HG03342 (cell line): ENCODE measurements at regions not wholly inside any gene's neighbourhood (a gene's known extent, or its start where the extent isn't known, plus 50 kb on each side); places are given as distances from the start of the nearest gene placed in this dataset.

ENCODE experiments used
- ATAC-seq: cut with Tn5 transposase; IDR thresholded peaks from one replicate; pipeline ENCODE4 v1.9.1; 2021; ENCODE audit warnings: mild to moderate bottlenecking, moderate library complexity; ENCODE audit not compliant: unreplicated experiment

GRCh38 chr12:30044206-30044605, 260.5 kb upstream of the TMTC1 start:
- ATAC-seq, result no peak

DNA sequence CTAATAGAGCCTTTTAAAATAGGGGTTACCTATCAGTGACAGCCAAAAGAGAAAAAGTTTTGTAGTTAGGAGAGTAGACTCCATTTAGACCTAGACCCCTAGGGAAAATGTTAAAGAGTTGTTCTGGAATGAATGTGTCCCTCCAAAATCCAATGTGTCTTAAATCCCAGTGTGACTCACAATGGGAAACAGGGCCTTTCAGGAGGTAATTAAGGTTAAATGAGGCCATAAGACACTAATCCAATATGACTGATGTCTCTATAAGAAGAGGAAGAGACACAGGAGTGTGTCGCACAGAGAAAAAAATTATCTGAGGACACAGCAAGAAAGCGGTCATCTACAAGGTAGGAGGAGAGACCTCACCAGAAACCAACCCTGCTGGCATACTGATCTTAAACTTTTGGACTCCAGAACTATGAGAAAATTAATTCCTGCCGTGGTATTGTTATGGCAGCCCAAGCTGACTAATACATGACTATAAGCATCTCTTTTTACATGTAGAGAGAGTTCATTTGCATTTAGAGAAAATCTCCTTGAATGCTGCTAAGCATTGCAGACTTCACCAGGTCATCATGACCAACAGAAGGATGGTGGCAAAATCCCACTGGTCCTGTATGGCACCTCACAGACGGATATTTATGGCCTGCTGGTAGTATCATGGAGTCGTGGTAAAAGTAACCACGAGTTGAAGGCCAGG, 259.6 kb upstream of the TMTC1 start:
- ATAC-seq, result no peak

DNA sequence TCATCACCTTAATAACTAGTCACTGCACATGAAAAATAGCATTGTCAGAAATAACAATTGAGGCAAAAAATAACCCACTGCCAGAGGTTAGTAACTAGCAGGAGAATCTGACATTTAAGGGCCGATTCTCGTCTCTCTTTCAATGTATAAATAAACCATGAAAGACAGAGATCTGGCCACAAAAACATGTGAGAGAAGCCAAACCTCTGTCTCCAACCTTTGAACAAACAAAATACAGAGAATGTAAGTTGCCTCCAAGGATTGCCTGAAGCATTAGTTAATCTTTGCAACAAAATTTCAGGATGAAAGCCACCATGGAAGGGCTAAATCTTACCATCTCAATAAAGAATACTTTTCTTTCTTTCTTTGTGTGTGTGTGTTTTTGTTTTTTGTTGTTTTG, 257.4 kb upstream of the TMTC1 start:
- no peak for ATAC-seq

GRCh38 chr12:30030693-30031374, 247.1 kb upstream of the TMTC1 start:
- ATAC-seq, result no peak

DNA sequence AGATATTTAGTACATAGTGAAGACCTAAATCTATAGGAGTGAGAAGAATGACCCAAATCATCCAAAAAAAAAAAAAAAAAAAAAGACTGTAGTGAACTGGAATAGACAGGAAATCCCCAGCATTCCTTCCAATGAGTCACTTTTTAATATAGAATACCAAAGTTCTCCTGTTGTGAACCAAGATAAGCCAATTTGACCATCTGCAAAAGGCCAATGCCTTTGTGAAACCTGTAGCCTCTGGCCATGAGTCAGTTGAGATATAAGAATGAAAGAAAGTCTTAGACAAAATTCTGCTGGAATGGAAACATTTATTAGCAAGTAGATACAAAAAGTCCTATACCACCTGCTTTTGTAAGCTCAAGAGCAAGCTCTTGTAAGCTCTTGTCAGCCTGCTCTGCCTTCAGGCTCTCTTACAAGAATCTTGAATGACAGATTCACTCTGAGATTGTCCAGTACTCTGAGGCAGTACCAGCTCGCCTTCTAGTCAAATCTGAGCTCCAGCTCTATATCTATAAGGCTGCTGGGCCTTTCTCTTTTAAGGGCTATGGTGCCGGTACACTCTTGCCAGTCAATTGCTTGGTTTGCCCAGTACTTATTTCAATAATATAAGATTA, 243.0 kb upstream of the TMTC1 start:
- no peak for ATAC-seq

- no peak for ATAC-seq
Measured at GRCh38 chr12:30025317-30025716, 241.6 kb upstream of the TMTC1 start.

GRCh38 chr12:30023186-30023585, 239.4 kb upstream of the TMTC1 start:
- no peak for ATAC-seq

GRCh38 chr12:30021051-30021833, 237.5 kb upstream of the TMTC1 start:
- ATAC-seq, result no peak

DNA sequence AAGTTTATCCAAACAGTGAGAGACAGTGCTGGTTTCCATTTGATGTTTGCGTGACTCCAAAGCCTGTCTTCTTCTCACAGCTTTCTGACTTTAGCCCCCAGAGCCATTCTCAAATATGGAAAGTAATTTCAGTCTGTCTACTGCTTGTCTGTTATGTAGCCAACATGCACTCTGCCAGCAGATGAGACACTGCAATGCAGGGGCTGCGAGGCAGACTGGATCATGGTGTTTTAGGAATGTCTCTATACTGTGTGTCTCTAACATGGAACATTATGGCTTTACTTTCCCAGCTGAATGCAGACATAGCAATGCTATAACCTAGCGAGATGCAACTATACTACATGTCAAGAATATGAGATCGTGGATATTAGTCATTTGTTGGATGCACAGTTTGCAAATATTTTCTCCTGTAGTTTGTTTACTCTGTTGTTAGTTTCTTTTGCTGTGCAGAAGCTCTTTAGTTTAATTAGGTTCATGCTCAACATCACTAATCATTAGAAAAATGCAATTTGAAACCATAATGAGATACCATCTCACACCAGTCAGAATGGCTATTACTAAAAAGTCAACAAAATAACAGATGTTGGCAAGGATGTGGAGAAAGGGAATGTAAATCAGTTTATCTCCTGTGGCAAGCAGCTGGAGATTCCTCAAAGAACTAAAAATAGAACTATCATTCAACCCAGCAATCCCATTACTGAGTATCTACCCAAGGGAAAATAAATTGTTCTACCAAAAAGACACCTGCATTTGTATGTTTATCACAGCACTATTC, 235.8 kb upstream of the TMTC1 start:
- no peak for ATAC-seq

DNA sequence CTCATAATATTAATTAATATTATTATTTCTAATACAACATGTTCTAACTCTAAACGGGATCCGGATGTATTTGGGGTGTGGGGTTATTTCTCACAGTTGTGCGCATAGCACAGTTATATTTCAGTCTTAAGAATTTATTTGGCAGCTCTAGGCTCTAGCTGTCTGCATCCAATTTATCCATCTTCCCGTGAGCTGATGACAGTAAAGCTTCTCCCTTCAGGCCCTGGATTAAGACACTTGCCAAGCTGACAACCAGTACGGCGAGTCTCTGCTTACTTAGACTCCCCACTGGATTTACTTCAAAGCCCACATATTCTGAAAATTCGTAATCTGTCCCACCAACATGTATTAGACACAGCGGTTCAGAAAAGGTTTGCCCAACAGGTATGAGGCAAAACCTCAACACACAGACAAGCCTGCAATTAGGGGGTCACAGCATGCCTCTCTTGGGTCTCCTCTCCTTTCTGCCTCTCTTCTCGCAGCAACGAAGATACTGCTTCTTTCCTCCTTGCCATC, 232.9 kb upstream of the TMTC1 start:
- ATAC-seq, result no peak

GRCh38 chr12:30015631-30016337, 232.0 kb upstream of the TMTC1 start:
- no peak for ATAC-seq

DNA sequence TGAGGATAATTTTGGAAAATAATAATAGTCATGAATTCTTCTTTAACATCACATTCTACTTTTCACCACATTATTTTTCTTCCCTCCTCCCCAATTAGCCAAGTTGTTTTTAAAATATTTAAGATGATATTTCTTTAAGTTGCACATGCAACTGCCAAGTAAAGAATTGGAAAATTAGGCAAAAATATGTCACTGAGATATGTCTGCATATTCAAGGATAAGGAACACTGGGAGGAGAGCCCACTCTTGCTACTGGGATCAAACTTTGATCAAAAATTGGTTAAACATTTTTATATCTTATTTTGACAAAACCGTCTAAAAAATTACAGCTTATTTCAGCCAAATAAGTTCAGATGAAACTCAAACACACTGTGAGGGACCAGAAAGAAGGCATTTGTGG, 231.2 kb upstream of the TMTC1 start:
- no peak for ATAC-seq

DNA sequence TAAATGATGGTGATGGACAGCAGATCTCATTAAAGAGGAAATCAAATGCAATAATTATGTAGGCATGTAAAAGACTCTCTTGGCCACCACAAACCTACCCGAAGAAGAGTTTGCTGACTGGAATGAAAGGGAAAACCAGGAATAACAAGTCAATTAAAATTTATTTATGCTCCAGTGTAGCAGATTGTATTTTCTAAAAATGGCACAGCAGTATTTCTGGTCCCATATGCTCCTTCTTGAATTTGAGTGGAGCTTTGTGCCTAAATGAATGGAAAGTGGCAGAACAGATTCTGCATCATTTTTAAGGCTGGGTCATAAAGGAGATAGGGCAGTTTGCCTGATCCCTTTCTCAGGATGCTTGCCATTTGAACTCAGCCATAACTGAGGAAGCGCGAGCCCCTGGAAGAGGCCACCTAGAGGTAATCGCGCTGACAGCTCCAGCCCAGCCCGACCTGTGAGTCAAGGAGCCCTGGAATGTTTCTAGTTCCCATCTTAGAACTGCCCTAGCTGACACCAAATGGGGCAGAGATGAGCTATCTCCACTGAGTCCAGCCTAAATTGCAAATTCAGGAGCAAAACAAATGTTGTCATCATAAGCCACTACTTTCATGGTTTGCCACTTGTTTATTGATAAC, 229.2 kb upstream of the TMTC1 start:
- ATAC-seq, result no peak

- ATAC-seq, result no peak
Measured at GRCh38 chr12:30010071-30011052, 226.6 kb upstream of the TMTC1 start.

GRCh38 chr12:30006021-30006420, 222.3 kb upstream of the TMTC1 start:
- no peak for ATAC-seq

GRCh38 chr12:30003321-30003720, 219.6 kb upstream of the TMTC1 start:
- ATAC-seq, result no peak

- ATAC-seq, result no peak
Measured at GRCh38 chr12:30002677-30003076, 218.9 kb upstream of the TMTC1 start.

DNA sequence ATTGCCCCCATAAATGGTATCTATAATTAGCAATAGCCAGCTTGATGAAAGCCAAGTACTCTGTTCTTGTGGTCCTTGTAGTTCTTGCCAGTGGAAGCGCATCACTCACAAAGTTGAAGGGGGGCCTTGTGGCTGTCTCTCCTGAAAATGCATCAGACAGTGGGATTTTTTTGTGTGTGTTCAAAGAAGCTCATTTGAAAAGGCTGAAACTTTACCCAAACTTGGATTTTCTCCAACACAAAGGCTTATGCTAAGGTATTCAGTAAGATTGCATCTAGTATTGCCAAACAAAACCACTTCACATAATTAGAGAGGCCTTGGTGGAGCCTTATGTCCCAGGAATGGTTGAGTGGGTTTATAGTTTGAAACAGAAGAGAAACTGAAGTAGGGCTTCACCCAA, 216.7 kb upstream of the TMTC1 start:
- ATAC-seq, result no peak
